Activated naive CD4-positive, alpha-beta T cell treated with anti-CD3 and anti-CD28 coated beads, Interleukin-2, amount 10 ng/mL, durations not matched to agents 7 days and 5 days (primary cell): ENCODE measurements at regions not wholly inside any gene's neighbourhood (a gene's known extent, or its start where the extent isn't known, plus 50 kb on each side); places are given as distances from the start of the nearest gene placed in this dataset.
"Not testable (repeated sequence)": the region's sequence is repeated elsewhere in the genome, so short reads cannot be mapped to it uniquely, and the experiment has no call there.

Source experiments
- CTCF ChIA-PET: fragments of 350-600 bp; sonication (Branson Sonifier 250); formaldehyde crosslinking; loops from one replicate; lab custom pipeline; 2021; ENCODE audit warnings: antibody characterized with exemption; lab: Charles Lee
- DNase-seq: peaks from one replicate; pipeline ENCODE4 v3.0.0-alpha.2; 2020
- H3K27ac Mint-ChIP-seq: one replicate; pipeline ENCODE4 v1.8.0; 2021; ENCODE audit warnings: mild to moderate bottlenecking, moderate library complexity, mixed read lengths
- H3K27me3 Mint-ChIP-seq: one replicate; pipeline ENCODE4 v1.8.0; 2021; ENCODE audit warnings: mild to moderate bottlenecking, mixed read lengths
- H3K36me3 Mint-ChIP-seq: one replicate; pipeline ENCODE4 v1.8.0; 2021; ENCODE audit warnings: mixed read lengths
- H3K4me1 Mint-ChIP-seq: one replicate; pipeline ENCODE4 v1.8.0; 2021; ENCODE audit warnings: mixed read lengths
- H3K4me3 Mint-ChIP-seq: one replicate; pipeline ENCODE4 v1.8.0; 2021; ENCODE audit warnings: mild to moderate bottlenecking, moderate library complexity, mixed read lengths
- H3K9me3 Mint-ChIP-seq: one replicate; pipeline ENCODE4 v1.8.0; 2021; ENCODE audit warnings: mixed read lengths

- CTCF ChIA-PET, result interaction anchor here (0.6 kb wide), 1 partner anchor 52 kb away, joined by 3 read pairs; no protein-coding TSS in a partner anchor
- H3K27ac Mint-ChIP-seq, H3K27me3 Mint-ChIP-seq, DNase-seq, H3K4me3 Mint-ChIP-seq: not testable (repeated sequence)
- H3K4me1 Mint-ChIP-seq, result peaks cover 25% of the 10 kb centered on the region
- peaks cover 18% of the 10 kb centered on the region for H3K9me3 Mint-ChIP-seq
- peaks cover 17% of the 10 kb centered on the region for H3K36me3 Mint-ChIP-seq
These were observed 56.6 kb downstream of the CHST2 start for GRCh38 chr3:143175940-143176894.

GRCh38 chr3:143177965-143178364, 58.4 kb downstream of the CHST2 start:
- Mint-ChIP-seq H3K36me3 (peaks cover 12% of the 10 kb centered on the region), H3K9me3 (peaks cover 17% of the 10 kb centered on the region)
- CTCF ChIA-PET, H3K27me3 Mint-ChIP-seq, H3K27ac Mint-ChIP-seq, H3K4me3 Mint-ChIP-seq, H3K4me1 Mint-ChIP-seq, DNase-seq: not testable (repeated sequence)

GRCh38 chr3:143178775-143179548, 59.4 kb downstream of the CHST2 start:
- H3K9me3 Mint-ChIP-seq, H3K27me3 Mint-ChIP-seq, H3K4me3 Mint-ChIP-seq, DNase-seq, H3K36me3 Mint-ChIP-seq, H3K4me1 Mint-ChIP-seq, H3K27ac Mint-ChIP-seq, CTCF ChIA-PET: not testable (repeated sequence)

DNA sequence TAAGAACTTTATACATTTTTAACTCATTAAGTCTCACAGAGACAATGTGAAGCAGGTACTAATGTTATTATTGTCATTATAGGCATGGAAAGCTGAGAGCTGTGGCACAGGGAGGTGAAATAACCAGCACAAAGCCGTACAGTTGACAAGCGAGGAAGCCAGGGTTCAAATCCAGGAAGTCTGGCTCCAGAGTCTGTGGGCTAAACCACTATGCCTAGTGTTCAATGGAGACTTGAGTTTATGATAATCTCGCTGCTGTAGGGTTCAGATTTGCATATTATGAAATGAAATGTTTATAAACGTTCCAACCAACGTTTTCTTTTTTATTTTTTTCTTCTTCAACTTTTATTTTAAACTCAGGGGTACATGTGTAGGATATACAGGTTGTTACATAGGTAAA, 60.0 kb downstream of the CHST2 start:
- peaks cover 3% of the 10 kb centered on the region for H3K36me3 Mint-ChIP-seq
- no peak overlapping the region for H3K27ac Mint-ChIP-seq
- H3K4me3 Mint-ChIP-seq, result no peak overlapping the region
- CTCF ChIA-PET, result no interaction called here
- peaks cover 7% of the 10 kb centered on the region for H3K9me3 Mint-ChIP-seq
- peaks cover 6% of the 10 kb centered on the region for H3K4me1 Mint-ChIP-seq
- DNase-seq, result no peak
- no peaks in the 10 kb centered on the region for H3K27me3 Mint-ChIP-seq

- H3K36me3 Mint-ChIP-seq, H3K27me3 Mint-ChIP-seq, CTCF ChIA-PET, H3K27ac Mint-ChIP-seq, DNase-seq, H3K4me1 Mint-ChIP-seq, H3K4me3 Mint-ChIP-seq, H3K9me3 Mint-ChIP-seq: not testable (repeated sequence)
These were observed 61.3 kb downstream of the CHST2 start for GRCh38 chr3:143180860-143181259.

GRCh38 chr3:143181977-143182376, 62.4 kb downstream of the CHST2 start:
- H3K4me3 Mint-ChIP-seq, H3K27ac Mint-ChIP-seq, DNase-seq, CTCF ChIA-PET, H3K9me3 Mint-ChIP-seq, H3K27me3 Mint-ChIP-seq, H3K36me3 Mint-ChIP-seq, H3K4me1 Mint-ChIP-seq: not testable (repeated sequence)

DNA sequence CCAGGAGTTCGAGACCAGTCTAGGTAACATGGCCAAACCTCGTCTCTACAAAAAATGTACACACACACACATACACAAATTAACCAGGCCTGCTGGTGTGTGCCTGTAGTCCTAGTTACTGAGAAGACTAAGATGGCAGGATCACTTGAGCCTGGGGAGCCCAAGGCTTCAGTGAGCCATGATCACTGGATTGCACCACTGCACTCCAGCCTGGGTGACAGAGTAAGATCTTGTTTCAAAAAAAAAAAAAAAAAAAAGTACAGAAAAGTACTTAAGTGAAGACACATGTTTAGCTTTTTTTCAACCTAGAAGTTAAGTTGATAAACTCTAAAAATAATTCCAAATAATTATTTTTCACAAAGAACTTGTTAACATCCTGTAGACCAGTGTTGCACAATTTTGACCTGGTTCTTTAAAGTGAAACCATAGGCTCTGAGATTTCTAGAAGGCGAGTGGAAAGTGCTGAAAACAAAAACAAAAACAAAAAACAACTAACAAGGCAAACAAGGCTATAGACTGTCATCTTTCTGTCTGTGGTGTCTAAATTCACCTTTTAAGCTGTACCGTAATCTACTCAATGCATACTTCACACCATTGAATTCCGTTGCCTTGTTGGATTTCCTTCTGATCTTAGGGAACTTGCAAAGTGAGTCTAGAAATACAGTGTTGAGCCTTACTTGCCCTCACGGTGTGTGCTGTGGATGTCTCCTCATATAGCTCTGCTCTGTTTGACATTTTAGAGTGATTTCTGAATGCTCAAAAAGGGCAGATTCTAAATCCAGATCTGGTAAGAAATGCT, 63.5 kb downstream of the CHST2 start:
- Mint-ChIP-seq H3K27ac (no peak overlapping the region), H3K27me3 (no peaks in the 10 kb centered on the region), H3K4me3 (no peak overlapping the region), H3K4me1 (peaks cover 6% of the 10 kb centered on the region), H3K36me3 (peaks cover 3% of the 10 kb centered on the region), H3K9me3 (peaks cover 5% of the 10 kb centered on the region)
- DNase-seq, result no peak
- CTCF ChIA-PET, result no interaction called here

DNA sequence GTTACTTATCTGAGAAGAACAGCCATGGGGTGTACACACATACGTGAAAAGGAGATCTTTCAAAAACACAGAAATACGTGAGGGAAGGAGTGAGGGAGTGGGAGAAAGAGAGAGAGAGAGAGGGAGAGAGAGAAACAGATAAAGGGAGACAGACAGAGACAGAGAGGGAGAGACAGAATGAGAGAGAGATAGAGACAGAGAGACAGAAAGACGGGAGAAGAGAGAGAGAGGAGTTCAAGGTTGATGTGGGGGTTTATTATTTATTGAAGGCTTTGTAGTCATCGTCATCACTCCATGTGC, 64.0 kb downstream of the CHST2 start:
- CTCF ChIA-PET, result no interaction called here
- Mint-ChIP-seq H3K36me3 (peaks cover 3% of the 10 kb centered on the region), H3K27me3 (no peaks in the 10 kb centered on the region), H3K9me3 (peaks cover 5% of the 10 kb centered on the region), H3K4me1 (peaks cover 6% of the 10 kb centered on the region), H3K4me3 (no peak overlapping the region), H3K27ac (no peak overlapping the region)
- no peak for DNase-seq

- Mint-ChIP-seq H3K27ac (no peak overlapping the region), H3K27me3 (no peaks in the 10 kb centered on the region), H3K4me1 (peaks cover 6% of the 10 kb centered on the region), H3K4me3 (no peak overlapping the region), H3K36me3 (peaks cover 3% of the 10 kb centered on the region), H3K9me3 (peaks cover 5% of the 10 kb centered on the region)
- DNase-seq, result no peak
- CTCF ChIA-PET, result no interaction called here
These were observed 64.5 kb downstream of the CHST2 start for GRCh38 chr3:143184099-143184498.

DNA sequence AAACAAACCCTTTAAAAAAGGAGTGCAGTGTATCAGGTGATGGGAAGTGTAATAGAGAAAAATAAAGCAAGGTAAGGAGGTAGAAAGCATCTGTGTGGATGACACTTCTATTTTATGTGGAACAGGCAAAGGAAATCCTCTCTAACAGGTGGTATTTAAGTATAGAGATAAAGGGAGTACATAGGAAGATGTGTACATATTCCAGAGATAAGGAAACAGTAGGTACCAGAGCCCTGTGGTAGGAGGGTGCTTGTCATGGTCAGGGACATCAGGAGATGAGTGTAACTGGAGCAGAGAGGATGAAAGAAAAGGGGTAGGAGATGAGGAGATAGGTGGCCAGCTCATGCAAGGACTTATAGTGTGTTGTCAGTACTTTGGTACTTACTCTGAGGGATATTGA, 65.8 kb downstream of the CHST2 start:
- Mint-ChIP-seq H3K4me1 (no peaks in the 10 kb centered on the region), H3K27me3 (no peaks in the 10 kb centered on the region), H3K36me3 (peaks cover 3% of the 10 kb centered on the region), H3K9me3 (peaks cover 5% of the 10 kb centered on the region), H3K4me3 (no peak overlapping the region), H3K27ac (no peak overlapping the region)
- CTCF ChIA-PET, result no interaction called here
- DNase-seq, result no peak

DNA sequence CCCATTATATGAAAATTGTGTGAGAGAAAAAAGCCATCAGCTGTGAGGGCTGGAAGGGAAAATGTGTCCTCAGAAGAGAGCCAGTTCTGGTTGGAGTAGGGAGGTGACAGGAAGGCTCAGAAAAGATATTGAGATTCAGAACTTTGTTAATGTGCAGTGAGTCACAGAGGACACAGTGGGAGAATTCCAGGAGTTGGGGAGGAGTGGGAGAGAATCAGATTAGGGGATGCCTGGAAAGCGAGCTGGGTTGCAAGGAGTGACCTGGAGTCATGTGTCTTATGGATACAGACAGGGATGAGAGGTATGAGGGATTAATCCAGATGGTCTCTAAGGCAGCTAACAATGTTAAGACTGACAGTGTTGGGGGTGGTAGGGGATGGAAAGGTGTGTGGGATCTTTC, 67.5 kb downstream of the CHST2 start:
- H3K9me3 Mint-ChIP-seq, result peaks cover under 1% of the 10 kb centered on the region
- H3K36me3 Mint-ChIP-seq, result no peaks in the 10 kb centered on the region
- no peaks in the 10 kb centered on the region for H3K27me3 Mint-ChIP-seq
- CTCF ChIA-PET, result no interaction called here
- no peak overlapping the region for H3K4me3 Mint-ChIP-seq
- DNase-seq, result no peak
- H3K27ac Mint-ChIP-seq, result no peak overlapping the region
- peaks cover 3% of the 10 kb centered on the region for H3K4me1 Mint-ChIP-seq

- Mint-ChIP-seq H3K4me1 (peaks cover 5% of the 10 kb centered on the region), H3K27me3 (no peaks in the 10 kb centered on the region), H3K9me3 (peaks cover 5% of the 10 kb centered on the region), H3K4me3 (no peak overlapping the region), H3K36me3 (peaks cover 1% of the 10 kb centered on the region), H3K27ac (no peak overlapping the region)
- no peak for DNase-seq
- CTCF ChIA-PET, result no interaction called here
These were observed 69.3 kb downstream of the CHST2 start for GRCh38 chr3:143188881-143189280.

- CTCF ChIA-PET, result no interaction called here
- no peak overlapping the region for H3K27ac Mint-ChIP-seq
These were observed 70.5 kb downstream of the CHST2 start for GRCh38 chr3:143190101-143190500.

DNA sequence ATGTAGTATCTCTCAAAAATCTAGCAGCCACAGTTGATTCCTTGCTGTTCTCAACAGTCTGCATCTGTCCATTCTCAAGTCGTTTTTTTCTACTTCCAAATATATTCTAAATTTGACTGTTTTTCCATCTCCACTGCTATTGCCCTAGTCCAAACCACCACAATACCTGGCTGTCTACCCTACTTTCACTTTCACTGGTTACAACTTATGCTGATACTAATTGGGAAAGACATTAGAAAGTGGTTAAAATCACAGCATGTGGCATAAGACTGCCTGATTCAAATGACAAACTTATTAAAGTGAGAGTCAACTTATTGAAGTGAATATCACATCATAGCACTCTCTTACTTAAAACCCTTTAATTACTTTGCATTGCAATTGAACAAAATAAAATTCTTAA, 72.6 kb downstream of the CHST2 start:
- Mint-ChIP-seq H3K9me3 (peaks cover 5% of the 10 kb centered on the region), H3K4me3 (no peak overlapping the region), H3K36me3 (peaks cover 1% of the 10 kb centered on the region), H3K4me1 (peaks cover 5% of the 10 kb centered on the region), H3K27me3 (no peaks in the 10 kb centered on the region), H3K27ac (no peak overlapping the region)
- no peak for DNase-seq
- CTCF ChIA-PET, result no interaction called here

More at GRCh38 chr3:143190101-143190500, 70.5 kb downstream of the CHST2 start:
- no peak for DNase-seq
- H3K9me3 Mint-ChIP-seq, result peaks cover 5% of the 10 kb centered on the region
- H3K36me3 Mint-ChIP-seq, result peaks cover 1% of the 10 kb centered on the region
- peaks cover 5% of the 10 kb centered on the region for H3K4me1 Mint-ChIP-seq
- H3K27me3 Mint-ChIP-seq, result no peaks in the 10 kb centered on the region
- H3K4me3 Mint-ChIP-seq, result no peak overlapping the region
